HCT116 (cell line): ENCODE measurements at regions not wholly inside any gene's neighbourhood (a gene's known extent, or its start where the extent isn't known, plus 50 kb on each side); places are given as distances from the start of the nearest gene placed in this dataset.

Experiments
- ATAC-seq: fragments of 200-7000 bp; cut with Tn5 transposase; 2 replicates; pipeline ENCODE4 v1.9.1; 2020; ENCODE audit warnings: mild to moderate bottlenecking, moderate library complexity
- BruUV-seq: library from RNA; stranded (reverse); fragments of 400-500 nt; replicated peaks from 2 replicates; lab custom pipeline; 2021; lab: Mats Ljungman, UMichigan
- CTCF ChIA-PET: fragments of 300-600 bp; sonication (Branson Sonifier 250); formaldehyde crosslinking; loops from one replicate; lab custom pipeline; 2021; ENCODE audit warnings: antibody characterized with exemption; lab: Charles Lee
- POLR2A ChIA-PET: fragments of 300-600, 350-600 bp; sonication (Branson Sonifier 250); formaldehyde crosslinking; loops from one replicate; lab custom pipeline; 2021; ENCODE audit warnings: antibody characterized with exemption; lab: Charles Lee
- RAD21 ChIA-PET, 2 experiments: fragments of 300-600 bp; sonication (Branson Sonifier 250); formaldehyde crosslinking; loops; one replicate each; lab custom pipeline; 2023; ENCODE audit warnings: low total read pairs in 2 of 2; ENCODE audit not compliant: uncharacterized antibody in 2 of 2, unreplicated experiment in 2 of 2, low non-redundant PET in 1 of 2; lab: Charles Lee
- DNase-seq: peaks from one replicate; pipeline ENCODE4 v3.0.0-alpha.2; 2010; ENCODE audit warnings: low read depth, low spot score
- H2AFZ ChIP-seq: fragments of 200-600 bp; shearing (Covaris generic), sonication (generic); 2 replicates; pipeline ENCODE4 v1.6.1; 2017; ENCODE audit warnings: low read depth, mixed run types, mixed read lengths, antibody characterized with exemption, low read length; ENCODE audit not compliant: poor library complexity, severe bottlenecking
- H3K27ac ChIP-seq: 2 replicates; pipeline ENCODE4 v1.5.1; 2012; ENCODE audit warnings: low read depth, low read length
- H3K27me3 ChIP-seq: fragments of 200-600 bp; sonication (generic); 2 replicates; pipeline ENCODE4 v1.6.1; 2016; ENCODE audit warnings: mixed run types, low read length, mixed read lengths; ENCODE audit not compliant: insufficient read depth
- H3K36me3 ChIP-seq, 2 experiments: fragments of 200-500 bp in 1 of 2; fragments of 200-600 bp in 1 of 2; sonication (Bioruptor generic) in 1 of 2; sonication (generic) in 1 of 2; 2 replicates each; pipeline versions ENCODE4 v1.5.1 to v1.6.1; 2014 to 2016; ENCODE audit warnings: low read length in 2 of 2, inconsistent platforms in 1 of 2, mixed read lengths in 1 of 2, mixed run types in 1 of 2; ENCODE audit not compliant: insufficient read depth in 2 of 2, control insufficient read depth in 1 of 2
- H3K4me1 ChIP-seq, 2 experiments: fragments of 200-600 bp in 1 of 2; sonication (generic) in 1 of 2; 2 replicates each; pipeline versions ENCODE4 v1.5.1 to v1.6.1; 2012 to 2017; ENCODE audit warnings: low read length in 2 of 2, inconsistent platforms in 1 of 2, mild to moderate bottlenecking in 1 of 2, mixed read lengths in 1 of 2, mixed run types in 1 of 2, moderate library complexity in 1 of 2; ENCODE audit not compliant: insufficient read depth in 2 of 2, control insufficient read depth in 1 of 2
- H3K4me2 ChIP-seq: fragments of 200-600 bp; sonication (generic); 2 replicates; pipeline ENCODE4 v1.6.1; 2017; ENCODE audit warnings: mixed run types, low read length, mixed read lengths
- H3K4me3 ChIP-seq, 2 experiments: fragments of 200-600 bp in 1 of 2; sonication (generic) in 1 of 2; replicated peaks in 1 of 2; 2 replicates each; pipeline ENCODE4 v1.5.1; 2011 to 2016; ENCODE audit warnings: low read length in 2 of 2, control low read depth in 1 of 2, low read depth in 1 of 2, mild to moderate bottlenecking in 1 of 2, mixed read lengths in 1 of 2, mixed run types in 1 of 2
- H3K79me2 ChIP-seq: fragments of 200-600 bp; sonication (generic); 2 replicates; pipeline ENCODE4 v1.6.1; 2017; ENCODE audit warnings: mild to moderate bottlenecking, mixed run types, low read length, moderate library complexity, mixed read lengths; ENCODE audit not compliant: insufficient read depth
- H3K9ac ChIP-seq: fragments of 200-600 bp; sonication (generic); 2 replicates; pipeline ENCODE4 v1.6.1; 2016; ENCODE audit warnings: low read length, mixed read lengths
- H3K9me2 ChIP-seq: fragments of 200-600 bp; sonication (generic), shearing (Covaris generic); 2 replicates; pipeline ENCODE4 v1.6.1; 2017; ENCODE audit warnings: mixed run types, mild to moderate bottlenecking, moderate library complexity; ENCODE audit not compliant: insufficient read depth
- H3K9me3 ChIP-seq, 2 experiments: fragments of 200-500 bp in 1 of 2; fragments of 200-600 bp in 1 of 2; sonication (Bioruptor generic) in 1 of 2; sonication (generic) in 1 of 2; 2 replicates each; pipeline ENCODE4 v1.6.1; 2014 to 2017; ENCODE audit warnings: low read length in 2 of 2, mixed read lengths in 2 of 2, inconsistent platforms in 1 of 2, low read depth in 1 of 2, mild to moderate bottlenecking in 1 of 2, mixed run types in 1 of 2, moderate library complexity in 1 of 2; ENCODE audit not compliant: control insufficient read depth in 1 of 2, insufficient read depth in 1 of 2
- H4K20me1 ChIP-seq: fragments of 200-600 bp; sonication (generic), shearing (Covaris generic); 2 replicates; pipeline ENCODE4 v1.6.1; 2017; ENCODE audit warnings: mixed run types, mild to moderate bottlenecking, moderate library complexity; ENCODE audit not compliant: insufficient read depth
- CEBPB ChIP-seq: IDR thresholded peaks from 2 replicates; pipeline ENCODE4 v1.6.1; 2012; ENCODE audit warnings: low read depth
- EZH2 ChIP-seq: fragments of 200-600 bp; sonication (generic); IDR thresholded peaks from 2 replicates; pipeline ENCODE4 v1.6.1; 2017; ENCODE audit warnings: antibody characterized with exemption, mixed run types
- MAX ChIP-seq: IDR thresholded peaks from 2 replicates; pipeline ENCODE4 v1.6.1; 2012
- POLR2AphosphoS5 ChIP-seq: IDR thresholded peaks from 2 replicates; pipeline ENCODE4 v1.6.1; 2011; ENCODE audit warnings: mild to moderate bottlenecking, low read depth, low read length, moderate library complexity
- intact Hi-C: fragments of 100-400 bp; cut with micrococcal nuclease; formaldehyde crosslinking; loops from 2 replicates; pipeline ENCODE4 v1.10.0; 2022

- no peak for ATAC-seq
- H3K4me3 ChIP-seq: no peak overlapping the region
- H3K9ac ChIP-seq: no peak overlapping the region
- 0 out of 2 replicates have a peak, but pooled peaks cover 6% of the 10 kb centered on the region for H3K27me3 ChIP-seq
- no peak overlapping the region for H2AFZ ChIP-seq
- no peak for TF ChIP-seq EZH2
- no peak for TF ChIP-seq MAX
- H3K79me2 ChIP-seq: no peaks in the 10 kb centered on the region
- ChIA-PET POLR2A (no interaction called here), RAD21 (no interaction called here), CTCF (no interaction called here)
- no peak for DNase-seq
- intact Hi-C loops: no loop called here
- H3K36me3 ChIP-seq: no peaks in the 10 kb centered on the region
- BruUV-seq: no TSS peak
- H3K4me2 ChIP-seq: no peak overlapping the region
- no peaks in the 10 kb centered on the region for H3K4me1 ChIP-seq
- no peaks in the 10 kb centered on the region for H3K9me2 ChIP-seq
- no peak overlapping the region for H3K27ac ChIP-seq
- no peaks in the 10 kb centered on the region for H4K20me1 ChIP-seq
- H3K9me3 ChIP-seq: no peaks in the 10 kb centered on the region
Measured at GRCh38 chr18:75869162-75869561, 441.7 kb upstream of the SMIM21 start.

GRCh38 chr18:75868031-75868430, 440.5 kb upstream of the SMIM21 start:
- Histone ChIP-seq H3K9me3 (no peaks in the 10 kb centered on the region), H3K4me2 (no peak overlapping the region), H3K27ac (no peak overlapping the region), H3K4me1 (no peaks in the 10 kb centered on the region), H3K4me3 (no peak overlapping the region), H3K79me2 (no peaks in the 10 kb centered on the region), H2AFZ (no peak overlapping the region), H3K36me3 (no peaks in the 10 kb centered on the region), H3K9me2 (no peaks in the 10 kb centered on the region), H3K9ac (no peak overlapping the region), H4K20me1 (no peaks in the 10 kb centered on the region), H3K27me3 (0 out of 2 replicates have a peak, but pooled peaks cover 3% of the 10 kb centered on the region)
- POLR2A ChIA-PET: no interaction called here
- no TSS peak for BruUV-seq
- RAD21 ChIA-PET: no interaction called here
- TF ChIP-seq CEBPB: no peak
- no peak for TF ChIP-seq POLR2AphosphoS5
- no peak for DNase-seq
- no peak for ATAC-seq
- CTCF ChIA-PET: no interaction called here
- intact Hi-C loops: no loop called here
